Type B pancreatic cell (in vitro differentiated cells): ENCODE measurements at regions not wholly inside any gene's neighbourhood (a gene's known extent, or its start where the extent isn't known, plus 50 kb on each side); places are given as distances from the start of the nearest gene placed in this dataset.

Source experiments
- DNase-seq: peaks from one replicate; pipeline ENCODE4 v3.0.0; 2021; ENCODE audit warnings: mixed read lengths; ENCODE audit not compliant: unreplicated experiment; ENCODE audit errors: extremely low spot score
- H3K27ac Mint-ChIP-seq: 2 replicates; pipeline ENCODE4 v1.8.0; 2021; ENCODE audit warnings: mild to moderate bottlenecking, mixed read lengths
- H3K27me3 Mint-ChIP-seq: 2 replicates; pipeline ENCODE4 v1.8.0; 2021; ENCODE audit warnings: mixed read lengths
- H3K36me3 Mint-ChIP-seq: 2 replicates; pipeline ENCODE4 v1.8.0; 2021; ENCODE audit warnings: mixed read lengths
- H3K4me1 Mint-ChIP-seq: one replicate; pipeline ENCODE4 v1.8.0; 2021; ENCODE audit warnings: mixed read lengths; ENCODE audit not compliant: unreplicated experiment
- H3K4me3 Mint-ChIP-seq: 2 replicates; pipeline ENCODE4 v1.8.0; 2021; ENCODE audit warnings: mild to moderate bottlenecking, mixed read lengths
- H3K9me3 Mint-ChIP-seq: 2 replicates; pipeline ENCODE4 v1.8.0; 2021; ENCODE audit warnings: mixed read lengths
- TF ChIP-seq, protein P1 (sequence below): fragments of 200-600 bp; sonication (generic); conservative IDR thresholded peaks from 2 replicates; pipeline ENCODE4 v1.5.0; 2021; ENCODE audit warnings: antibody characterized with exemption, mild to moderate bottlenecking

DNA sequence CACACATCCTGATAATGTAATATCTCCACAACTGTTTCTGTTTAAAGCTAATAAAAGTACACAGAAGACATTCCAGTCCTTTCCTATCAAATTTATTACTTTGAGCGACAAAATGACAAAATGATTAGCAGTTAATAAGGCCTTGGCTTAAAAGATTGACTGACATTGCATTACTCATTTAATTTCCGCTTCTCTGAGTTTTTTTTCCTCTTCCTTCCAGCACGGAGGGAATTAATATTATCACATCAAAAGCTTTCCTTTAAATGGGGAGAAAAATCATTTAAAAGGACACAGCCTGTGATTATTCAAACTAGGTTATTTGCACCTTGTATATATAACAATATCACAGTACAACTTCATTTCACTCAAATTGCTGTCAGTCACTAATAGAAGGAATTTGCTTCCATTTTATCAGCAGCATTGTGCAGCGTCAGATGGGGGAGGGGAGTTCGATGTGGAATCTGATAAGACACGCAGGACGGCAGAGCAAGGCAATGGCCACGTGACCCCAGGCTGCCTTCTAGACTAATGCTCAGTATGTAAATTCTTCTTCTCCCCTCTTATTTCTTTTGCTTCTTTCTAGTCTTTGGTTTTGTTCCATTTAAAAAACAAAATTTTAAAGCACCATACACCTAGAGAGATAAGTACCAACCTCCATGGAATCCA, 400.5 kb downstream of the IRX1 start:
- Mint-ChIP-seq H3K9me3 (peaks cover 5% of the 10 kb centered on the region), H3K4me3 (no peak overlapping the region), H3K27ac (no peak overlapping the region), H3K36me3 (no peaks in the 10 kb centered on the region), H3K4me1 (peaks cover 15% of the 10 kb centered on the region), H3K27me3 (peaks cover 21% of the 10 kb centered on the region)
- DNase-seq = no peak
- TF ChIP-seq, protein P1, sequence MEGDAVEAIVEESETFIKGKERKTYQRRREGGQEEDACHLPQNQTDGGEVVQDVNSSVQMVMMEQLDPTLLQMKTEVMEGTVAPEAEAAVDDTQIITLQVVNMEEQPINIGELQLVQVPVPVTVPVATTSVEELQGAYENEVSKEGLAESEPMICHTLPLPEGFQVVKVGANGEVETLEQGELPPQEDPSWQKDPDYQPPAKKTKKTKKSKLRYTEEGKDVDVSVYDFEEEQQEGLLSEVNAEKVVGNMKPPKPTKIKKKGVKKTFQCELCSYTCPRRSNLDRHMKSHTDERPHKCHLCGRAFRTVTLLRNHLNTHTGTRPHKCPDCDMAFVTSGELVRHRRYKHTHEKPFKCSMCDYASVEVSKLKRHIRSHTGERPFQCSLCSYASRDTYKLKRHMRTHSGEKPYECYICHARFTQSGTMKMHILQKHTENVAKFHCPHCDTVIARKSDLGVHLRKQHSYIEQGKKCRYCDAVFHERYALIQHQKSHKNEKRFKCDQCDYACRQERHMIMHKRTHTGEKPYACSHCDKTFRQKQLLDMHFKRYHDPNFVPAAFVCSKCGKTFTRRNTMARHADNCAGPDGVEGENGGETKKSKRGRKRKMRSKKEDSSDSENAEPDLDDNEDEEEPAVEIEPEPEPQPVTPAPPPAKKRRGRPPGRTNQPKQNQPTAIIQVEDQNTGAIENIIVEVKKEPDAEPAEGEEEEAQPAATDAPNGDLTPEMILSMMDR = no peak

DNA sequence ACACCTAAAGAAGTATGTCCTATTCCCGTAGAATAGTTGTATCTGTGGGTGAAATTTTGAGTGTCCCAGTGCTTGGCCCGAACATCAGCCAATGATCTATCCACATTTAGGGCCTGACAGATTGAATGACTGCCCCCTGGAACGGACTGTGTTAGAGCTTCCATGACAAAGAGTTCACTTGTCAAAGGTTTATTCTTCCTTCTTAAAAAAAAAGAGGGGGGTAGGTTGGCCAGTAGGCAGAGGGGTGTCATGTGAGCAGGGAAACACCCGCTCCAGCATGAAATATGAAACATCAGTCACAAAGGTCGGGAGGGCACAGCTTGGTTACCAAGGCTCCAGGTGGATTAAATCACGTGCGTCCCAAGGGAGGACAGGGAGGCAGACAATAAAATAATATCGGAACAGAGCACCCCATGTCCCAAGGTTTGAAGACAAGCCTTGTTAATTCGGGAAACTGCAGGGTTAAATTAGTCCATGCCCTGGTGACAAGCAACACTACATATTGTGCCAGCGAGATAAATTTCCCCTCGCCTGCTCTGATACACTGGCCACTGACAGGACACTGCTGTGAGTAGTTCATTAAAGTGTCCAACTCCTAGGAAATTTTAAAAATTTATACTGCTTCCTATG, 401.2 kb downstream of the IRX1 start:
- Mint-ChIP-seq H3K27me3 (peaks cover 25% of the 10 kb centered on the region), H3K4me3 (no peak overlapping the region), H3K36me3 (no peaks in the 10 kb centered on the region), H3K4me1 (peaks cover 19% of the 10 kb centered on the region), H3K9me3 (no peaks in the 10 kb centered on the region), H3K27ac (no peak overlapping the region)
- DNase-seq = no peak
- TF ChIP-seq, protein P1 = no peak

DNA sequence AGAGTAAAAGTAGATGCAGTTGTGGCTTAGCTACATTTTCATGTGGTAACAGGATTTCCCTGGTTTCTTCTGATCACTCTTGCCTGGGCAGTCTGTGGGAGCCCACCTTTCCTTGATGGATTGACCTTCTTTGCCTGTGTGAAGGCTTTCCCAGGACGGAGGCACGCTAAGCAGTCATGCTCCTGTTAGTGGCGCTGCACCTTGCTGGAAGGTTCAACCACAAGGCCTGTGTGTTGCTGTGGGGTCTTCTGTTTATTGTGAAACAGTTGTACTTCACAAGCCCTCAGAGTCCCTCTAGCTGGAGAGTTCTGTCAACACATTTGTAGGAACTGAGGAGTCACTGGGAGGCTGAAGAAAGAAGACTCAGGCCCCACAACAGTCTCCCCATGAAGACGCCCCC, 402.0 kb downstream of the IRX1 start:
- Mint-ChIP-seq H3K27me3 (peaks cover 30% of the 10 kb centered on the region), H3K4me3 (no peak overlapping the region), H3K4me1 (peaks cover 19% of the 10 kb centered on the region), H3K36me3 (no peaks in the 10 kb centered on the region), H3K27ac (no peak overlapping the region), H3K9me3 (no peaks in the 10 kb centered on the region)
- peak; percentile 49 for DNase-seq
- TF ChIP-seq, protein P1 = no peak

DNA sequence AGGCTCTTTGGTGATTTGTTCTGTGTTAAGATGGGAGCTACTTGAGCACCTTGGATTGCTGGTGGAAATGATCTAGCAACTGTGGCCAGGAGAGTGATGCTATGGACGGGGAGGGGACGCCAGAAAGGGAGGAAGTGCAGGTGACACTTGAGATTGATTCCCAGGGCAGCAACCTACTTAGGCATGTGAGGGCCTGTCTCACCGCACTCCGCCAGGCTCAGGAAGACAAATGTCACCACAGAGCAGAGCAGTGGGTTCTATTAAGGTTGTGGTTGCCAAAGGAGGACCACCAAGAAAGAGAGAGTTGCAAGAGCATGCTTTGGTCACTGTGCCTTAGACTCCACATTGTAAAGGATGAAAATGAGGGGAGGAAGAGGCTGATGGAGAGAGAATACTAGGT, 404.3 kb downstream of the IRX1 start:
- Mint-ChIP-seq H3K9me3 (no peaks in the 10 kb centered on the region), H3K4me3 (no peak overlapping the region), H3K27me3 (peaks cover 33% of the 10 kb centered on the region), H3K4me1 (peaks cover 19% of the 10 kb centered on the region), H3K36me3 (no peaks in the 10 kb centered on the region), H3K27ac (no peak overlapping the region)
- TF ChIP-seq, protein P1 = no peak
- no peak for DNase-seq

DNA sequence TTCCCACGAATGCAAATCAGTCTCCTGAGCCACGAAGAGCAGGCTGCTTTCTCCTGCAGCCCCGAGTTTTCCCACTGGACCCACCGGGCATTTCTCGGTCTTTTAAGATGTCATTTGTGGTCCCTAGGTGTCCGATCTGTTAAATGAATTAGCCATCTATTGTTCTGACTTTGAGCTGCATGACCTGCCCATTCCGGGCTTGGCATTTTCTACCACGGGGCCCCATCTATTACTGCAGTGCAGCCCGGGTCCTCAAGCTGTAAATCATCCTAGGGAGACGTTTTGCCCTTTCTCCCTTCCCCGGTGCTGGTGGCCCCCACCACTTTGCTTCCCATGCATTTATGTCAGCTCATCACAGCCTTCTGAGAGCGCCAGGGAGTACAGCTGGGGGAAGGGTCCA, 405.4 kb downstream of the IRX1 start:
- TF ChIP-seq, protein P1 = no peak
- no peak for DNase-seq
- H3K36me3 Mint-ChIP-seq = no peaks in the 10 kb centered on the region
- peaks cover 33% of the 10 kb centered on the region for H3K27me3 Mint-ChIP-seq
- no peaks in the 10 kb centered on the region for H3K9me3 Mint-ChIP-seq
- no peak overlapping the region for H3K4me3 Mint-ChIP-seq
- H3K27ac Mint-ChIP-seq = no peak overlapping the region
- peaks cover 14% of the 10 kb centered on the region for H3K4me1 Mint-ChIP-seq
